ENCODE measurements at regions not wholly inside any gene's neighbourhood (a gene's known extent, or its start where the extent isn't known, plus 50 kb on each side); places are given as distances from the start of the nearest gene placed in this dataset.

DNA sequence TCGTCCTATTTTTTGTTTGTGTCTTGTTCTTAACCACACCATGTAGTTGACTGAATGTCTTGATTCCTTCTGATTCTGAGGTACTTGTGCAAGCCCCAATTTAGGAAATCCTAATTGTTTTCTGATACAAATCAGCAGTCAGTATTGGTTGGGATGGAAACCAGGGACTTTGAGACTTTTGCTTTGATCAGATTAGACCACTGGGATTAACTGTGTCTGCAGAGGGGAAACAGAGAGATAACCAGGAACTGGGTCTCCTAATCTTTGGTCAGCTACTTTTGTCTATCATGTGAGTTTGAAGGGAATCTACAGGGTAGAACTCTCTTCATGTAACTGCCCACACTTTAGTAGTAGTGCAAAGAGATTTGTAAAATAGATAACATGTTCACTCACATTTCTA lies 173.8 kb upstream of the POC5 start:
- Mint-ChIP-seq H3K27ac (no peak overlapping the region), H3K9me3 (peaks cover 6 to 17% of the 10 kb centered on the region in 2 experiments; a peak in 4 of 5 replicates), H3K4me3 (no peak overlapping the region), H3K36me3 (ENCODE audit: insufficient read depth in 1 of 3, low read depth in 3 of 3) (no peaks in the 10 kb centered on the region), H3K4me1 (no peaks in the 10 kb centered on the region), H3K27me3 (ENCODE audit: low read depth) (no peaks in the 10 kb centered on the region)
- no peak for DNase-seq
- no peaks in the 10 kb centered on the region for H3K4me1 ChIP-seq (ENCODE audit: insufficient read depth, low read length)
- no peaks in the 10 kb centered on the region for H3K9me3 ChIP-seq (ENCODE audit: control insufficient read depth, low read depth, low read length)
- no peak overlapping the region for H3K56ac ChIP-seq (ENCODE audit: insufficient read length, low read depth, low read length)
- H3K4me2 ChIP-seq (ENCODE audit: insufficient read depth, insufficient read length, low read length) = no peak overlapping the region
- no peak overlapping the region for H4K8ac ChIP-seq (replicated peaks; ENCODE audit: insufficient read length, low read depth, low read length)
- H3K9ac ChIP-seq (ENCODE audit: extremely low read depth, insufficient read length, low read length) = no peak overlapping the region
- TF ChIP-seq, protein P1, sequence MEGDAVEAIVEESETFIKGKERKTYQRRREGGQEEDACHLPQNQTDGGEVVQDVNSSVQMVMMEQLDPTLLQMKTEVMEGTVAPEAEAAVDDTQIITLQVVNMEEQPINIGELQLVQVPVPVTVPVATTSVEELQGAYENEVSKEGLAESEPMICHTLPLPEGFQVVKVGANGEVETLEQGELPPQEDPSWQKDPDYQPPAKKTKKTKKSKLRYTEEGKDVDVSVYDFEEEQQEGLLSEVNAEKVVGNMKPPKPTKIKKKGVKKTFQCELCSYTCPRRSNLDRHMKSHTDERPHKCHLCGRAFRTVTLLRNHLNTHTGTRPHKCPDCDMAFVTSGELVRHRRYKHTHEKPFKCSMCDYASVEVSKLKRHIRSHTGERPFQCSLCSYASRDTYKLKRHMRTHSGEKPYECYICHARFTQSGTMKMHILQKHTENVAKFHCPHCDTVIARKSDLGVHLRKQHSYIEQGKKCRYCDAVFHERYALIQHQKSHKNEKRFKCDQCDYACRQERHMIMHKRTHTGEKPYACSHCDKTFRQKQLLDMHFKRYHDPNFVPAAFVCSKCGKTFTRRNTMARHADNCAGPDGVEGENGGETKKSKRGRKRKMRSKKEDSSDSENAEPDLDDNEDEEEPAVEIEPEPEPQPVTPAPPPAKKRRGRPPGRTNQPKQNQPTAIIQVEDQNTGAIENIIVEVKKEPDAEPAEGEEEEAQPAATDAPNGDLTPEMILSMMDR (conservative IDR thresholded peaks at IDR 0.05) = no peak
- H2BK12ac ChIP-seq (ENCODE audit: insufficient read length, low read depth, low read length) = no peak overlapping the region
- no peak overlapping the region for H2AK5ac ChIP-seq (ENCODE audit: insufficient read length, low read length)
- no peak overlapping the region for H4K5ac ChIP-seq (ENCODE audit: insufficient read length, low read depth, low read length)
- H3K79me1 ChIP-seq (ENCODE audit: insufficient read depth, low read depth, low read length, poor library complexity, severe bottlenecking) = no peaks in the 10 kb centered on the region
- no peak overlapping the region for H3K18ac ChIP-seq (ENCODE audit: insufficient read length, low read depth, low read length)
- no peak overlapping the region for H3K27ac ChIP-seq (ENCODE audit: insufficient read length, low read depth, low read length)
- H4K20me1 ChIP-seq (ENCODE audit: control insufficient read depth, insufficient read depth, insufficient read length) = no peaks in the 10 kb centered on the region
- H3K14ac ChIP-seq (ENCODE audit: insufficient read depth, low read length) = no peak overlapping the region
- H4K91ac ChIP-seq (ENCODE audit: insufficient read length, low read depth, low read length) = no peak overlapping the region
- H3T11ph ChIP-seq (ENCODE audit: low read length) = no peak overlapping the region
- no peak overlapping the region for H2BK15ac ChIP-seq (ENCODE audit: low read depth, low read length)
- no peaks in the 10 kb centered on the region for H3K79me2 ChIP-seq (ENCODE audit: insufficient read depth, low read length)
- no peak overlapping the region for H3K23ac ChIP-seq (ENCODE audit: insufficient read length, low read depth, low read length)
- H3K27me3 ChIP-seq (ENCODE audit: insufficient read depth, low read length) = no peaks in the 10 kb centered on the region
- H2BK120ac ChIP-seq (ENCODE audit: low read depth, low read length, poor library complexity, severe bottlenecking) = no peak overlapping the region
- no CpG with 5 or more reads among the region's 1 CpG for WGBS (ENCODE audit: extremely low coverage, insufficient read length, low lambda C conversion rate)
- no peaks in the 10 kb centered on the region for H3K23me2 ChIP-seq (ENCODE audit: insufficient read length, low read depth, low read length, poor library complexity, severe bottlenecking)
- H3K4ac ChIP-seq (ENCODE audit: low read depth, low read length) = no peak overlapping the region
- no peak overlapping the region for H2BK20ac ChIP-seq (ENCODE audit: low read depth, low read length, poor library complexity, severe bottlenecking)
- no peak overlapping the region for H2AFZ ChIP-seq (ENCODE audit: low read length)
- H2BK5ac ChIP-seq (ENCODE audit: insufficient read length, low read length) = no peak overlapping the region

All from H9 (cell line).